ENCODE measurements at regions not wholly inside any gene's neighbourhood (a gene's known extent, or its start where the extent isn't known, plus 50 kb on each side); places are given as distances from the start of the nearest gene placed in this dataset.
"Not testable (repeated sequence)": the region's sequence is repeated elsewhere in the genome, so short reads cannot be mapped to it uniquely, and the experiment has no call there.

- DNase-seq (ENCODE audit: low read depth in 1 of 2, low spot score in 1 of 2), result no peak
Measured at GRCh38 chr6:21708320-21708580, 114.7 kb downstream of the SOX4 start.

GRCh38 chr6:21710216-21710615 lies 116.7 kb downstream of the SOX4 start:
- no peak for DNase-seq (ENCODE audit: low read depth in 1 of 2, low spot score in 1 of 2)

- no peak for DNase-seq (ENCODE audit: low read depth in 1 of 2, low spot score in 1 of 2)
Measured at GRCh38 chr6:21710908-21711627, 117.5 kb downstream of the SOX4 start.

GRCh38 chr6:21712213-21712612 lies 118.7 kb downstream of the SOX4 start:
- no peak for DNase-seq (ENCODE audit: low read depth in 1 of 2, low spot score in 1 of 2)

- DNase-seq (ENCODE audit: low read depth in 1 of 2, low spot score in 1 of 2), result no peak
Measured at GRCh38 chr6:21713481-21713880, 119.9 kb downstream of the SOX4 start.

GRCh38 chr6:21715180-21715579 lies 121.6 kb downstream of the SOX4 start:
- DNase-seq (ENCODE audit: low read depth in 1 of 2, low spot score in 1 of 2), result no peak

GRCh38 chr6:21722510-21722909 lies 129.0 kb downstream of the SOX4 start:
- DNase-seq (ENCODE audit: low read depth in 1 of 2, low spot score in 1 of 2), result no peak

- DNase-seq (ENCODE audit: low read depth in 1 of 2, low spot score in 1 of 2), result no peak
Measured at GRCh38 chr6:21726676-21727075, 133.1 kb downstream of the SOX4 start.

- no peak for DNase-seq (ENCODE audit: low read depth in 1 of 2, low spot score in 1 of 2)
Measured at GRCh38 chr6:21728141-21728540, 134.6 kb downstream of the SOX4 start.

GRCh38 chr6:21729431-21729830 lies 135.9 kb downstream of the SOX4 start:
- no peak for DNase-seq (ENCODE audit: low read depth in 1 of 2, low spot score in 1 of 2)

GRCh38 chr6:21730533-21730932 lies 137.0 kb downstream of the SOX4 start:
- no peak for DNase-seq (ENCODE audit: low read depth in 1 of 2, low spot score in 1 of 2)

GRCh38 chr6:21731411-21732031 lies 138.0 kb downstream of the SOX4 start:
- no peak for DNase-seq (ENCODE audit: low read depth in 1 of 2, low spot score in 1 of 2)

GRCh38 chr6:21732032-21732730 lies 138.6 kb downstream of the SOX4 start:
- DNase-seq (ENCODE audit: low read depth in 1 of 2, low spot score in 1 of 2), result not testable (repeated sequence)

GRCh38 chr6:21732731-21733130 lies 139.2 kb downstream of the SOX4 start:
- DNase-seq (ENCODE audit: low read depth in 1 of 2, low spot score in 1 of 2), result no peak

- DNase-seq (ENCODE audit: low read depth in 1 of 2, low spot score in 1 of 2), result no peak
Measured at GRCh38 chr6:21733311-21733710, 139.8 kb downstream of the SOX4 start.

GRCh38 chr6:21734204-21734603 lies 140.7 kb downstream of the SOX4 start:
- DNase-seq (ENCODE audit: low read depth in 1 of 2, low spot score in 1 of 2), result no peak

- no peak for DNase-seq (ENCODE audit: low read depth in 1 of 2, low spot score in 1 of 2)
Measured at GRCh38 chr6:21738180-21739094, 144.9 kb downstream of the SOX4 start.

GRCh38 chr6:21739241-21739640 lies 145.7 kb downstream of the SOX4 start:
- DNase-seq (ENCODE audit: low read depth in 1 of 2, low spot score in 1 of 2), result no peak

GRCh38 chr6:21739838-21740237 lies 146.3 kb downstream of the SOX4 start:
- DNase-seq (ENCODE audit: low read depth in 1 of 2, low spot score in 1 of 2), result no peak

- DNase-seq (ENCODE audit: low read depth in 1 of 2, low spot score in 1 of 2), result no peak
Measured at GRCh38 chr6:21740376-21741124, 147.0 kb downstream of the SOX4 start.

All from stimulated activated CD4-positive, alpha-beta T cell treated with anti-CD3 and anti-CD28 coated beads, Interleukin-15, amount 100 ng/mL, for 1 hour (primary cell).